ENCODE measurements at regions not wholly inside any gene's neighbourhood (a gene's known extent, or its start where the extent isn't known, plus 50 kb on each side); places are given as distances from the start of the nearest gene placed in this dataset.

- TF ChIP-seq CTCF (conservative IDR thresholded peaks at IDR 0.05; ENCODE audit: low read depth in 2 of 2) (no peak), EZH2 (IDR thresholded peaks at IDR 0.05; ENCODE audit: low read depth, unreplicated experiment) (no peak), EZH2phosphoT487 (IDR thresholded peaks at IDR 0.05; ENCODE audit: unreplicated experiment) (no peak), JUNB (IDR thresholded peaks at IDR 0.05; ENCODE audit: unreplicated experiment) (no peak), ETS1 (IDR thresholded peaks at IDR 0.05) (no peak), ZNF114 (CRISPR knock-in tag; IDR thresholded peaks at IDR 0.05) (no peak), POLR2AphosphoS5 (IDR thresholded peaks at IDR 0.05; ENCODE audit: low read depth) (no peak)
Observed at GRCh38 chr5:172535108-172535445, 80.8 kb upstream of the SH3PXD2B start.
